GM21515 (cell line): ENCODE measurements at regions not wholly inside any gene's neighbourhood (a gene's known extent, or its start where the extent isn't known, plus 50 kb on each side); places are given as distances from the start of the nearest gene placed in this dataset.
"Not testable (repeated sequence)": the region's sequence is repeated elsewhere in the genome, so short reads cannot be mapped to it uniquely, and the experiment has no call there.

ENCODE experiments used
- ATAC-seq: cut with Tn5 transposase; IDR thresholded peaks from one replicate; pipeline ENCODE4 v1.9.1; 2021; ENCODE audit not compliant: unreplicated experiment

GRCh38 chr12:60630796-60631195, 1035.0 kb downstream of the SLC16A7 start:
- no peak for ATAC-seq

DNA sequence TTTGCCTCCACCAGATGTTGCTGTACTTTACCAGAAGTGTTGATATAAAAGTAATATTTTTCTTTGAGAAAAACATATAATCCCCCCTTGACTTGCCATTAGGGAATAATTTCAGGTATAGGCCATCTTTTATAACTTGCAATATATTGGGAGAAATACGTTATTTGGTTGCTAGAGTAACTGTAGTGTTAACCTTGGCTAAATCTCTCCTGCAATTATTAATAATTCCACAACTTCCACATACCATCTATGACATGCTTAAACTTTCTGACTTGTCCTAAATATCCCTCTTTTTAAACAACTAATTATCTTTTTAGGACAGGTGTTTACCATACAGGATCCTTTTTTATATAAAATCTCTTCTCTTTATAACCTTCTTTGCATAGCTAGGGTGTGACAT, 1048.2 kb downstream of the SLC16A7 start:
- no peak for ATAC-seq

GRCh38 chr12:60666895-60667294, 1071.1 kb downstream of the SLC16A7 start:
- no peak for ATAC-seq

DNA sequence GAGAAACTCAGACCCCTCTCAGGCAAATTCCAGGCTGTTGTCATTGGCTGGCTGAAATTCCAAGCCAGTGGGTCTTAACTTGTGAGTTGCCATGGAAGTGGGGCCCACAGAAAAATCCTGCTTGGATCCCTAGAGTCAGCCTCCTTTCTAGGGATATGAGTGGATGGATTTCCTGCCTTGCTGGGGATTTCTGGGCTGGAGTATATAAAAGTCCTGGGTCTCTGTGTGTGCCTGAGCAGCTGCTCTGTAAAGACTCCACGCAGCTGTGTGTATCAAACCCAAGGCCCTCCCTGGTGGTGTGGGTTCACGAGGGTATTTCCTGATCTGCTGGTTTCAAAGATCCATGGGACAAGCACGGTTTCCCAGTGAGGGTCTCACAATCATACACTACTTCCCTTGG, 1077.1 kb downstream of the SLC16A7 start:
- ATAC-seq = no peak

GRCh38 chr12:60684988-60685655, 1089.3 kb downstream of the SLC16A7 start:
- no peak for ATAC-seq

- no peak for ATAC-seq
Measured at GRCh38 chr12:60689137-60689536, 1093.3 kb downstream of the SLC16A7 start.

- no peak for ATAC-seq
Measured at GRCh38 chr12:60693019-60693626, 1097.3 kb downstream of the SLC16A7 start.

GRCh38 chr12:60704171-60704914, 1108.5 kb downstream of the SLC16A7 start:
- no peak for ATAC-seq

DNA sequence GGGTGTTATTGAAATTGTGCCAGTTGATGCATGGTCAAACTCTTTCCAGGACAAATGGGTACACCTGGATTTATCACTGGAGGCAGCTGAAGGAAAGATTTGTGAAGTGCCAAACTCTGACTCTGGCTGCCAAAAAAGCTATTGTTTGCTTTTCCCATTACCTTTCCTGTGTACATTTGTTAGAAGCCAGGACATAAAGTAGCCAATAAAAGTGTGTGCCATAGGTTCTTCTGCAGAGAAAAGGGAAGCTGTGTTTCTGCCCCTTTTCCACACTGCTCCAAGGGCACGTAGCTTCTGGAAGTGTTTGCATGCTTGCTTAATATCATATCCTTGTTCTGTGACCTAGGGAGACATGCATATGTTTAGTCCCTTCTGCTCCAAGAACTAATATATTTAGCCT, 1114.4 kb downstream of the SLC16A7 start:
- no peak for ATAC-seq

- ATAC-seq = no peak
Measured at GRCh38 chr12:60714141-60714900, 1118.5 kb downstream of the SLC16A7 start.

DNA sequence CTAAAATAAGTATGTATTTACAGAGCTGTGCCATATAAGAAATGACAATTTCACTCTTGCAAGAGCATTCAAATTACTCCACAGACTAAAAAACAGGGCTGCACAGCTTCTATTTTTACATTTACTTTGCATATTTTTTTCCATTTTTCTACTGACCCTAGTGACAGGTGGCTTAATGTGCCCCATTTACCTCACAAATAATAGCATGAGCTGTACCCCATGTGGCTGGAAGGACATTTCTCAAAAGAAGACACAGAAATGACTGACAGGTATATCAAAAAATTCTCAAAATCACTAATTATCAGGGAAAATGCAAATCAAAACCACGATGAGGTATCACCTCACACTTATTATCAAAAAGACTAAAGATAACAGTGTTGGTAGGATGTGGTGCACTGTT, 1128.6 kb downstream of the SLC16A7 start:
- no peak for ATAC-seq

- ATAC-seq = no peak
Measured at GRCh38 chr12:60724984-60725383, 1129.2 kb downstream of the SLC16A7 start.

DNA sequence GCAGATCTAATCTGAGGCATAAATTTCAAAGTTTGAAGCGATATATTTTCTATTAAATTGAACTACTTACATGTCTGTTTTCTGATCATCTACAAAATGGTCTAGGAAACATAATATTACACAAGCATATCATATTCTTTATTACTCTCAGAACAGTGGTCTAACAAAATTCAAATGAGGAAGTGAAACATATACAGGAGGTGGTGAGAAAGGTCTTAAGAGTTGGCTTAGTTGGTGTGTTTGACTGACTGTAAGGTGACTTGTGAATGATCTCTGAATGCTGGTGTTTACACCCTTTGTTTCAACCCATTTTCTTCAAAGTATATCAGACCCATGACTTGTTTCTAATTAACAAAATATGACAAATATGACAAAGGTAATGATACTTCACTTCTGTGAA, 1156.8 kb downstream of the SLC16A7 start:
- no peak for ATAC-seq

DNA sequence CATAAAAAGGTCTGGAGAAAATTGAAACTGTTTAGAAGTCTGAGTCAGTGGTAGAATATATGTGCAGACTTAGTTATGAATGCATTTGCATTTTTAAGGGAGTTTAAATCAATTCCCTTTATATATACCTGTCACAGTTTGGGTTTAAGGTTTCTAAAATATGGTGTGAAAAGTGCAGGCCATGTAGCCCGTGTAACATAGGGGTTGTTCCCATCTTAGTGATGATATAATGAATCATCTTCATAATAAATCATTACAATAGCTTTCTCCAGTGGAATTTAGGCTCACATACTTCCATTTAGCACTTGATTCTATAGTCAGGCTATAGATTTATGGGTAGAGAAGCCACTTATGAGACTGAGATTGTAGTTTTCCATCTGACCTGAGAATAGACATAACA, 1162.4 kb downstream of the SLC16A7 start:
- no peak for ATAC-seq

- no peak for ATAC-seq
Measured at GRCh38 chr12:60760965-60761364, 1165.1 kb downstream of the SLC16A7 start.

DNA sequence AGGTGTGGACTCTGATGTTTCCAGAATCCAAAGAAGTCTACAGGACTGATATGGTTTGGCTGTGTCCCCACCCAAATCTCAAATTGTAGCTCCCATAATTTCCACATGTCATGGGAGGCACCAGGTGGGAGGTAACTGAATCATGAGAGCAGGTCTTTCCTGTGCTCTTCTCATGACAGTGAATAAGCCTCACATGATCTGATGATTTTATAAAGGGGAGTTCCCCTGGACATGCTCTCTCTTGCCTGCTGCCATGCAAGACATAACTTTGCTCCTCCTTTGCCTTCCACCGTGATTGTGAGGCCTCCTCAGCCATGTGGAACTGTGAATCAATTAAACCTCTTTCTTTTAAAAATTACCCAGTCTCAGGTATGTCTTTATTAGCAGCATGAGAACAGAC, 1205.3 kb downstream of the SLC16A7 start:
- not testable (repeated sequence) for ATAC-seq

- no peak for ATAC-seq
Measured at GRCh38 chr12:60803147-60803546, 1207.3 kb downstream of the SLC16A7 start.

DNA sequence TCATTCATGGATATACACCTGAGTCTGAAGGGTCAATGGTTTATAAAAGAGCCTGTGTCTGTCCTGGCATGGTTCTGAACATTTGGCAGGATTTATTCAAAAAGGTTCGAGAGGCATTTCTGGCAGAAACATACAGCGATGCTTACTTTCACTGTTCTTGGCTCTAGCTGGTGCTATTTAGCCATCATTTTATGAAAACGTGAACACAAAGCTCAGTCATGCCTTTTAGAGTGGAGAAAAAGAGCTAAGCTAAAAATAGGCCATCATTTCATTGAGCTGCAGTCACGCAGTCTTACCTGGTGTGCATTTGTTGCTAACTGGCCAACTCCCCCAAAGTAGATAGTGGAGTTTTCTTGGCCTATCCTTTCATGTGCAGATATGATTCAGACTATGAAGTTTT, 1209.5 kb downstream of the SLC16A7 start:
- ATAC-seq = no peak

DNA sequence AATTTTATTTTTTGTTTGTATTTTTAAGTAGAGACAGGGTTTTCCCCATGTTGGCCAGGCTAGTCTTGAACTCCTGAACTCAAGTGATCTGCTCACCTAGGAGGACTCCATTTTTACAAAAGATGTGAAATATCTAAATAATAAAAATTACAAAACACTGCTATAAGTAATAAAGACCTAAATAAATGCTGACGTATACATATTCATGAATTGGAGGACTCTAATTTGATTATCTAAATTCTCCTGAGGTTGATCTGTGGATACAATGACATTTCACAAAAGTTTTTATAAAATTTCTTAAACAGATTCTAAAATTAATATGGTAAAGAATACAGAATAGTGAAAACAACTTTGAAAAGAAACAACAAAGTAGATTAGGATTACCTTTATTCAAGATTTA, 1224.0 kb downstream of the SLC16A7 start:
- ATAC-seq = no peak

- ATAC-seq = no peak
Measured at GRCh38 chr12:60822580-60822979, 1226.8 kb downstream of the SLC16A7 start.

GRCh38 chr12:60830381-60830780, 1234.6 kb downstream of the SLC16A7 start:
- no peak for ATAC-seq

GRCh38 chr12:60832290-60832689, 1236.5 kb downstream of the SLC16A7 start:
- no peak for ATAC-seq
